Activated CD4-positive, alpha-beta T cell treated with anti-CD3 and anti-CD28 coated beads, Interleukin-2, Interleukin-4, amounts not matched to agents 100 ng/mL and 50 ng/mL, durations not matched to agents 16 hours and 8 hours (primary cell): ENCODE measurements at regions not wholly inside any gene's neighbourhood (a gene's known extent, or its start where the extent isn't known, plus 50 kb on each side); places are given as distances from the start of the nearest gene placed in this dataset.
"Not testable (repeated sequence)": the region's sequence is repeated elsewhere in the genome, so short reads cannot be mapped to it uniquely, and the experiment has no call there.

ENCODE experiments used
- DNase-seq: peaks from one replicate; pipeline ENCODE4 v3.0.0-alpha.2; 2020; ENCODE audit warnings: low spot score

DNA sequence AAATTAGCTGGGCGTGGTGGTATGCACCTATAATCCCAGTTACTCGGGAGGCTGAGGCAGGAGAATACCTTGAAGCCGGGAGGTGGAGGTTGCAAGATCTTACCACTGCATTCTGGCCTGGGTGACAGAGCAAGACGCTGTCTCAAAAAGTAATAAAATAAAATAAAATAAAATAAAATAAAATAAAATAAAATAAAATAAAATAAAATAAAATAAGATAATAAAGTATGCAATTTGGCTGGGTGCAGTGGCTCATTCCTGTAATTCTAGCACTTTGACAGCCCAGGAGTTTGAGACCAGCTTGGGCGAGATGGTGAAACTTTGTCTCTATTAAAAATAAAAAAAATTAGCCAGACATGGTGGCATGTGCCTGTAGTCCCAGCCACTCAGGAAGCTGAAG is 85.6 kb upstream of the XPO1 start:
- DNase-seq, result no peak

DNA sequence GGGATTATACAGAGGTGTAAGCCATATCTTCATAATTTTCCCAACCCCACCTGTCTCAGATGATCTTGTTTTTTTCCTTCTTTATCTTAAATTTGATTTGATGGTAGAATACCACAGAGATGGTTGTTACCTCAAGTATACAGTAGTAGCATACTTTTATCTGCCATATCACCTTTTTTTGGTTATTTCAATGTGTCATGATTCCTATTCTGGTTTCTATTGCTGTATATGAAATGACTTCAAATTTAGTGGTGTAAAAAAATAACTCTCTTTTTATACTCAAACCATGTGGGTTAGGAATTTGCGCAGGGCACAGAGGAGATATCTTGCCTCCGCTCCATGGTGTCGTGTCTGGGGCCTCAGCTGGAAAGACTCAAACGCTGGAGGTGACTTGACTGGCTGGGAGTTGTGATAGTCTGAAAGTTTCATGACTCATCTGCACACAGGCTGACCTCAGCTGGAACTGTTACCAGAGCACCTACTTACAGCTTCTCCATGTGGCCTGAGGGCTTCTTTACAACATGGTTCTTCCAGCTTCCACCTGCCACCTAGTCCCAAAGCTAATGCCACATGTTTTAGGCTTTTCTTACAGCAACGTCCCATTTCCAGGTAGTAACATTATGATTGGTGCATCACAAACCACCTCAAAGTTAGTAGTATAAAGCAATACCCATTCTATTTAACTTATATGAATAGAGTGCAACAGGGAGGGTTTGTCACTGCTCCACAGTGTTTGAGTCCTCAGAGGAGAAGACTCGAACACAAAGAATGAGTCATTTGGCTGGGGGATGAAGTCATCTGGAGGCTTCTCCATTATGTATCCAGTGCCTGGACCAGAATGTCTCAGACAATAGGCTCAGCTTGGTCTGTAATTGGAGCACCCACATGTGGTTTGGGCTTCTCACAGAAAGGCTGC is 82.3 kb upstream of the XPO1 start:
- peak; percentile 16 for DNase-seq

DNA sequence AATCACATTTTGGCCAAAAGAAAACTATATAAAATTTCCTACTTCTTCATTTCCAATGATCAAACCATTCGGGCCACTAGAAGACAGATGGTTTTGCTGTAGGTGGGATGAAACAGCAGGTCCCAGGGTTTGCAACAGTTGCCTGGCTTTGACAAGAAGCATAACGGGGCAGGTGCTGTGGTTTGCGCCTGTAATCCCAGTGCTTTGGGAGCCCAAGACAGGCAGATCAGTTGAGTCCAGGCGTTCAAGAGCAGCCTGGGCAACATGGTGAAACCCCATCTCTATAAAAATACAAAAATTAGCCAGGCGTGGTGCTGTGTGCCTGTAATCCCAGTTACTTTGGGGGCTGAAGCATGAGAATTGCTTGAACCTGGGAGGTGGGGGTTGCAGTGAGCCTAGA is 81.4 kb upstream of the XPO1 start:
- DNase-seq, result no peak

DNA sequence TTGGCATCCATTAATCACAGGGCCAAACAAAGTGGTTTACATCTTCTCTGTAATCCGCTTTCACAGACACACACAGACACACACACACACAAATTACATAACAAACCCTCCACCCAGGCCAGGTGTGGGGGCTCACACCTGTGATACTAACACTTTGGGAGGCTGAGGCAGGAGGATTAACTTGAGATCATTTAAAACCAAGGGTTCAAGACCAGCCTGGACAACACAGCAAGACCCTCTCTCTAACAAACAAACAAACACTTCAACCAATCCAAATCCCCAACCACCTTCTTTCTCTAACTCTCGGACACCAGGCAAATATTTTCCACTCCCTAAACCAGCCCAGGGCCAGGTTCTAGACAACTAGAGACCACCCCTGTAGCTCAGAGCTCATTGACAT is 79.5 kb upstream of the XPO1 start:
- no peak for DNase-seq

DNA sequence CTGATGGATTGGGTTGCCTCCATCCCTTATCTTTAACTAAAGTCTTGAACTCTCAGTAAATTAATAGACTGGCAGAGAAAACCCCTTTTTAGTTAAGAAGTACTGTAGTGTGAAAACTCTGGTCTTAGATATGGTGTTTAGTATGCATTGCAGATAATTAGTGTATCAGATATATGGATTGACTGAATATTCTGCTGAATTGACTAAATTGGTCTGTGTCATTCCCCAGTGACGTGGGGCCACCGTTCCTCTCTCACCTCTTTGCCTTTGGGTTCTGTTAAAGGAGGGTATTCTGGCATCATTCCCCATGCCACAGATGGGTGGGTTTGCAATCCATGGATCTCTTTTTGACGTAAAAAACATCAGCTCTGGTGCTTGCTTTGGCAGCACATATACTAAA is 67.1 kb upstream of the XPO1 start:
- no peak for DNase-seq

DNA sequence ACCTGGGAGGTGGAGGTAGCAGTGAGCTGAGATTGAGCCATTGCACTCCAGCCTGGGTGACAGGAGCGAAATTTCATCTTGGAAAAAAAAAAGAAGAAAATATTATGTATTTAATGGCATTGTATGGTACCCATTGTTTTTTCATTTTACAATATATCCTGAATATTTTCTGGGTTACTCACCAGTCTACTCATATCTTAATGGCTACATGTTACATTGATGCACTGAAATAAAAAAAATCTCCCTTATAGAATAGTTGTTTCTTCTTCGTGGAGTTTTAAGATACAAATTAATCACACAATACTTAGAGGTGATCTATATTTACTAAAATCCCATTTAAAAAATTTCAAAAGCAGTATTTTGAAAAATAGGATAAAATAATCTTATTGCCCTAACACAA is 66.3 kb upstream of the XPO1 start:
- no peak for DNase-seq

DNA sequence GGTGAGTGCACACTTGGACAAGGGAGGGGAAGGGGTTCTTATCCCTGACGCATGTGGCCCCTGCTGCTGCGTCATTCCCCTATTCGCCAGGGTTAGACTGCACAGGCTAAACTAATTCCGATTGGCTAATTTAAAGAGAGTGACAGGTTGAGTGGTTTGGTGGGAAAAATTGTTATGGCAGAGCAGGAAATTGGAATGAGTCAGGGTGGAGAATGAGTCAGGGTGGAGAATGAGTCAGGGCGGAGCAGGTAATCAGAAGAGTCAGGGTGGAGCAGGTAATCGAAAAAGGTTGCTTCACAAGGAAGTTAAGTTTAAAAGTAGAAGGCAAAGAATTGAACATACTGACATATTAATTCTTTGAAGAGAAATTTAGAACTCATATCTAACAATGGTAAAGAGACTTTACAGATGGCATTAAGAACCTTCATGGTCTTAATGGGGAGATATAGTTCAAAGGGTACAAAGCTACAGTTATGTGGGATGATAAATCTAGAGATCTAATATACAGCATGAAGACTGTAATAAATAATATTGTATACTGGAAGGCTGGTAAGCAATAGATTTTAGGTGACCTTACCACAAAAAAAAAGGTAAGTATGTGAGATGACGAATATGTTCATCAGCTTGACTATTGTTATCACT is 60.5 kb upstream of the XPO1 start:
- DNase-seq, result peak; percentile 35

DNA sequence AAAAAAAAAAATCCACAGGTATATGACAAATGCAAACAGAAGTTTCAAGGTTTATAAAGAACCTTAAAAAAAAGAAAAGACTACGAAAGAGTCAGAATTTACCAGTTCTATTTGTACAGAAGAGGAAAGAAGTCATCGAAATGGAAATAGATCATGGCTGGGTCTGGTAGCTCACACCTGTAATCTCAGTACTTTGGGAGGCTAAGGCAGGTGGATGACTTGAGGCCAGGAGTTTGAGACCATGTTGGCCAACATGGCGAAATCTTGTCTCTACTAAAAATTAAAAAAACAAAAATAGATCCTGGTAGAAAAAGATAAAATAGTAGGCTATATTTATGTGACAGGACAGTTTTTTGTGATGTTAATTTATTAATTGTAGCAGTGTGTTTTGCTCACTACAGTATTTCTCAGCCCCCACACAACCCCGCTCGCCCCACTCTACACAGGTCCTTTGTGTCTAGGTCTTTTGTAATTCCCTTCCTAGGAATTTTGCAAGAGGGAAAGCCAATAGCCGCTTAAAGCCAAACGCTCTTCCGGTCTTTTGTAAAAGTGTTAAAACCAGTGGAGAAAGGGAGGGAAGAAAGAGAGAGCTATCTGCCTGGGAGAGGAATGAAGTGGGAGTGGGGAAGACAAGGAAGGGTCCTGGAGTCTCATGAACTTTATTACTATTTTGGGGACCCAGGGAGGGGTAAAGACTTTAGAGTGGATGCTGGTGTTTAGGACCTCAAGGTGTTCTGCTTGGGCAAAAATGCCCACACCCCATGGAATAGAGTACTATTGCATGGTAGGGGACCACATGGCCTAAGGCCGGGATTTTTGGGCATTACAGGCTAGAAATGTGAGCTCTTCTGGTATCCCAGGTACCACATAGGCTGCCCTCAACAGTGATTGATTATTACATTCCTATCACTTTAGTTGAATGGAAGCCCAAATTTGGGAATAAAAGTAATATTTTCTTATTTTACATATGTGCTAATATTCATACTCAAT is 59.4 kb upstream of the XPO1 start:
- DNase-seq, result no peak

DNA sequence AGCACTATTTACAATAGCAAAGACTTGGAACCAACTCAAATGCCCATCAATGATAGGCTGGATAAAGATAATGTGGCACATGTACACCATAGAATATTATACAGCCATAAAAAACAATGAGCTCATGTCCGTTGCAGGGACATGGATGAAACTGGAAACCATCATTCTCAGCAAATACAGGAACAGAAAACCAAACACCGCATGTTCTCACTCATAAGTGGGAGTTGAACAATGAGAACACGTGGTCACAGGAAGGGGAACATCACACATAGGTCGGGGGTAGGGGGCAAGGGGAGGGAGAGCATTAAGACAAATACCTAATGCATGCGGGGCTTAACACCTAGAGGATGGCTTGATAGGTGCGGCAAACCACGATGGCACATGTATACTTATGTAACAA is 56.0 kb upstream of the XPO1 start:
- not testable (repeated sequence) for DNase-seq

DNA sequence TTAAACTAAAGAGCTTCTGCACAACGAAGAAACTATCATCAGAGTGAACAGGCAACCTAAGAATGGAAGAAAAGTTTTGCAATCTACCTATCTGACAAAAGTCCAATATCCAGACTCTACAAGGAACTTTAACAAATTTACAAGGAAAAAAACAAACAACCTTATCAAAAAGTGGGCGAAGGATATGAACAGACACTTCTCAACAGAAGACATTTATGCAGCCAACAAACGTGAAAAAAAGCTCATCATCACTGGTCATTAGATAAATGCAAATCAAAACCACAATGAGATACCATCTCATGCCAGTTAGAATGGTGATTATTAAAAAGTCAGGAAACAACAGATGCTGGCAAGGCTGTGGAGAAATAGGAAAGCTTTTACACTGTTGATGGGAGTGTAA is 55.5 kb upstream of the XPO1 start:
- not testable (repeated sequence) for DNase-seq

DNA sequence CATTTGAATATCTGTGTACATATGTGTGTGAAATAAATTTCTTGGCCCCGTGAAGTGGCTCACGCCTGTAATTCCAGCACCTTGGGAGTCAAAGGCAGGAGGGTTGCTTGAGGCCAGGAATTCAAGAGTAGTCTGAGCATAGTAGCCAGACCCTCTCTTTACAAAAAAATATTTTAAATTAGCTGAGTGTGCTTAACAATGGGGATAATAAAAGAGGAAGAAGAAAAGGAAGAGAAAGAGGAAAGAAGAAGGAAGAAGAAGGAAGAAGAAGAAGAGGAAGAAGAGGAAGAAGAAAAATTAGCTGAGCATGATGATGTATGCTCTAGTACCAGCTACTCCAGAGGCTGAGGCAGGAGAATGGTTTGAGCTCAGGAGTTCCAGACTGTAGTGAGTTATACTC is 52.1 kb upstream of the XPO1 start:
- DNase-seq, result no peak

DNA sequence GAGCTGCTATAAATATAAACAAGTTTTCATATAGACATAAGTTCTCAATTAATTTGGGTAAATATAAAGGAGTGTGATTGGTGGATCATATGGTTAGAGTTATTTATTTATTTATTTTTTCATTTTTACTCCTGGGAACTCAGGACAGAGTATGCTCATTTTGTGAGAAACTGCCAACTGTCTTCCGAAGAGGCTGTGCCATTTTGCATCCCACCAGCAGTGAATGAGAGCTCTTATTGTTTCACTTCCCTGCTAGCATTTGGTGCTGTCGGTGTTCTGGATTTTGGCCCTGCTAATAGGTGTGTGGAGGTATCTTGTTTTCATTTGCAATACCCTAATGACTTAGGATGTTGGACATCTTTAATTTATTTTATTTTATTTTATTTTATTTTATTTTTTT is 50.4 kb upstream of the XPO1 start:
- no peak for DNase-seq
